GM23338 (cell line): ENCODE measurements at regions not wholly inside any gene's neighbourhood (a gene's known extent, or its start where the extent isn't known, plus 50 kb on each side); places are given as distances from the start of the nearest gene placed in this dataset.

ENCODE experiments used
- CREB1 ChIP-seq: fragments of 250-450 bp; sonication (Bioruptor Pico); IDR thresholded peaks from 2 replicates; pipeline ENCODE4 v1.5.0; 2020; ENCODE audit warnings: low read depth, mild to moderate bottlenecking, moderate library complexity
- CTCF ChIP-seq, 2 experiments: fragments of 200-600 bp in 1 of 2; sonication (generic) in 1 of 2; conservative IDR thresholded peaks; 2 replicates each; pipeline versions ENCODE4 v1.5.1 to v1.6.1; 2016 to 2017; ENCODE audit warnings: antibody characterized with exemption in 2 of 2, low read depth in 2 of 2, mild to moderate bottlenecking in 2 of 2, moderate library complexity in 1 of 2
- ETS1 ChIP-seq: IDR thresholded peaks from 2 replicates; pipeline ENCODE4 v1.6.1; 2016; ENCODE audit warnings: antibody characterized with exemption
- EZH2 ChIP-seq: fragments of 200-600 bp; sonication (generic); IDR thresholded peaks from one replicate; pipeline ENCODE4 v1.8.0; 2017; ENCODE audit warnings: antibody characterized with exemption, mild to moderate bottlenecking, low read depth; ENCODE audit not compliant: unreplicated experiment
- EZH2phosphoT487 ChIP-seq: fragments of 200-600 bp; sonication (generic); IDR thresholded peaks from one replicate; pipeline ENCODE4 v1.8.1; 2018; ENCODE audit warnings: antibody characterized with exemption; ENCODE audit not compliant: unreplicated experiment
- JUNB ChIP-seq: IDR thresholded peaks from one replicate; pipeline ENCODE4 v1.6.1; 2016; ENCODE audit warnings: antibody characterized with exemption; ENCODE audit not compliant: unreplicated experiment
- NANOG ChIP-seq: IDR thresholded peaks from 2 replicates; pipeline ENCODE4 v1.6.1; 2016; ENCODE audit warnings: antibody characterized with exemption, borderline replicate concordance
- POLR2AphosphoS5 ChIP-seq: IDR thresholded peaks from 2 replicates; pipeline ENCODE4 v1.6.1; 2016; ENCODE audit warnings: antibody characterized with exemption, low read depth
- REST ChIP-seq: IDR thresholded peaks from one replicate; pipeline ENCODE4 v1.6.1; 2018; ENCODE audit warnings: antibody characterized with exemption; ENCODE audit not compliant: unreplicated experiment
- STAT1 ChIP-seq: IDR thresholded peaks from one replicate; pipeline ENCODE4 v1.6.1; 2016; ENCODE audit warnings: antibody characterized with exemption; ENCODE audit not compliant: unreplicated experiment
- ZNF114 ChIP-seq: fragments of 250-450 bp; sonication (Bioruptor Pico); IDR thresholded peaks from 2 replicates; pipeline ENCODE4 v1.5.0; 2020; ENCODE audit warnings: mild to moderate bottlenecking, moderate library complexity
- ZNF331 ChIP-seq: fragments of 250-450 bp; sonication (Bioruptor Pico); IDR thresholded peaks from 2 replicates; pipeline ENCODE4 v1.5.0; 2020; ENCODE audit warnings: low read depth, mild to moderate bottlenecking, moderate library complexity
- ZNF462 ChIP-seq: fragments of 250-450 bp; sonication (Bioruptor Pico); IDR thresholded peaks from 2 replicates; pipeline ENCODE4 v1.5.0; 2020; ENCODE audit warnings: mild to moderate bottlenecking, moderate library complexity

GRCh38 chr6:166745801-166746668, 119.0 kb upstream of the RPS6KA2 start:
- TF ChIP-seq EZH2phosphoT487 (no peak), CTCF (conservative IDR thresholded peaks at IDR 0.05; ENCODE audit: low read depth in 2 of 2) (no peak), POLR2AphosphoS5 (no peak), EZH2 (no peak), ZNF331 (CRISPR knock-in tag) (no peak), JUNB (no peak), REST (no peak), CREB1 (CRISPR knock-in tag) (no peak), ETS1 (no peak), STAT1 (no peak), ZNF114 (CRISPR knock-in tag) (no peak), NANOG (no peak), ZNF462 (CRISPR knock-in tag) (no peak)
